Activated naive CD4-positive, alpha-beta T cell treated with anti-CD3 and anti-CD28 coated beads, Interleukin-2, amount 10 ng/mL, durations not matched to agents 7 days and 5 days (primary cell): ENCODE measurements at regions not wholly inside any gene's neighbourhood (a gene's known extent, or its start where the extent isn't known, plus 50 kb on each side); places are given as distances from the start of the nearest gene placed in this dataset.
"Not testable (repeated sequence)": the region's sequence is repeated elsewhere in the genome, so short reads cannot be mapped to it uniquely, and the experiment has no call there.

ENCODE experiments used
- CTCF ChIA-PET: fragments of 350-600 bp; sonication (Branson Sonifier 250); formaldehyde crosslinking; loops from one replicate; lab custom pipeline; 2021; ENCODE audit warnings: antibody characterized with exemption; lab: Charles Lee
- DNase-seq: peaks from one replicate; pipeline ENCODE4 v3.0.0-alpha.2; 2020
- H3K27ac Mint-ChIP-seq: one replicate; pipeline ENCODE4 v1.8.0; 2021; ENCODE audit warnings: mild to moderate bottlenecking, moderate library complexity, mixed read lengths
- H3K27me3 Mint-ChIP-seq: one replicate; pipeline ENCODE4 v1.8.0; 2021; ENCODE audit warnings: mild to moderate bottlenecking, mixed read lengths
- H3K36me3 Mint-ChIP-seq: one replicate; pipeline ENCODE4 v1.8.0; 2021; ENCODE audit warnings: mixed read lengths
- H3K4me1 Mint-ChIP-seq: one replicate; pipeline ENCODE4 v1.8.0; 2021; ENCODE audit warnings: mixed read lengths
- H3K4me3 Mint-ChIP-seq: one replicate; pipeline ENCODE4 v1.8.0; 2021; ENCODE audit warnings: mild to moderate bottlenecking, moderate library complexity, mixed read lengths
- H3K9me3 Mint-ChIP-seq: one replicate; pipeline ENCODE4 v1.8.0; 2021; ENCODE audit warnings: mixed read lengths

- H3K9me3 Mint-ChIP-seq, H3K4me3 Mint-ChIP-seq, DNase-seq, H3K27me3 Mint-ChIP-seq, H3K4me1 Mint-ChIP-seq, H3K36me3 Mint-ChIP-seq, H3K27ac Mint-ChIP-seq, CTCF ChIA-PET: not testable (repeated sequence)
Measured at GRCh38 chr2:91503959-91504741, 2812.7 kb downstream of the RPIA start.

GRCh38 chr2:91508816-91509215, 2817.3 kb downstream of the RPIA start:
- CTCF ChIA-PET, DNase-seq, H3K27ac Mint-ChIP-seq, H3K36me3 Mint-ChIP-seq, H3K9me3 Mint-ChIP-seq, H3K4me1 Mint-ChIP-seq, H3K27me3 Mint-ChIP-seq, H3K4me3 Mint-ChIP-seq: not testable (repeated sequence)

GRCh38 chr2:91509276-91509675, 2817.8 kb downstream of the RPIA start:
- CTCF ChIA-PET, H3K4me3 Mint-ChIP-seq, H3K27me3 Mint-ChIP-seq, DNase-seq, H3K36me3 Mint-ChIP-seq, H3K4me1 Mint-ChIP-seq, H3K27ac Mint-ChIP-seq, H3K9me3 Mint-ChIP-seq: not testable (repeated sequence)

- H3K4me3 Mint-ChIP-seq, DNase-seq, H3K9me3 Mint-ChIP-seq, H3K4me1 Mint-ChIP-seq, H3K27me3 Mint-ChIP-seq, H3K27ac Mint-ChIP-seq, H3K36me3 Mint-ChIP-seq, CTCF ChIA-PET: not testable (repeated sequence)
Measured at GRCh38 chr2:91511166-91511565, 2819.7 kb downstream of the RPIA start.

GRCh38 chr2:91515966-91516365, 2824.5 kb downstream of the RPIA start:
- H3K27me3 Mint-ChIP-seq, H3K36me3 Mint-ChIP-seq, H3K9me3 Mint-ChIP-seq, DNase-seq, CTCF ChIA-PET, H3K27ac Mint-ChIP-seq, H3K4me3 Mint-ChIP-seq, H3K4me1 Mint-ChIP-seq: not testable (repeated sequence)

- H3K27me3 Mint-ChIP-seq, H3K9me3 Mint-ChIP-seq, H3K4me1 Mint-ChIP-seq, H3K4me3 Mint-ChIP-seq, H3K36me3 Mint-ChIP-seq, CTCF ChIA-PET, H3K27ac Mint-ChIP-seq, DNase-seq: not testable (repeated sequence)
Measured at GRCh38 chr2:91516669-91517068, 2825.2 kb downstream of the RPIA start.

- H3K36me3 Mint-ChIP-seq, H3K9me3 Mint-ChIP-seq, CTCF ChIA-PET, DNase-seq, H3K27ac Mint-ChIP-seq, H3K27me3 Mint-ChIP-seq, H3K4me3 Mint-ChIP-seq, H3K4me1 Mint-ChIP-seq: not testable (repeated sequence)
Measured at GRCh38 chr2:91517846-91518245, 2826.4 kb downstream of the RPIA start.

GRCh38 chr2:91518361-91518981, 2827.0 kb downstream of the RPIA start:
- CTCF ChIA-PET, H3K27me3 Mint-ChIP-seq, H3K9me3 Mint-ChIP-seq, H3K4me1 Mint-ChIP-seq, H3K27ac Mint-ChIP-seq, H3K36me3 Mint-ChIP-seq, H3K4me3 Mint-ChIP-seq, DNase-seq: not testable (repeated sequence)

- H3K4me3 Mint-ChIP-seq, CTCF ChIA-PET, H3K4me1 Mint-ChIP-seq, H3K9me3 Mint-ChIP-seq, H3K27me3 Mint-ChIP-seq, H3K27ac Mint-ChIP-seq, H3K36me3 Mint-ChIP-seq, DNase-seq: not testable (repeated sequence)
Measured at GRCh38 chr2:91519359-91519758, 2827.9 kb downstream of the RPIA start.

GRCh38 chr2:91519914-91520313, 2828.4 kb downstream of the RPIA start:
- H3K9me3 Mint-ChIP-seq, H3K27me3 Mint-ChIP-seq, CTCF ChIA-PET, H3K27ac Mint-ChIP-seq, H3K36me3 Mint-ChIP-seq, H3K4me1 Mint-ChIP-seq, H3K4me3 Mint-ChIP-seq, DNase-seq: not testable (repeated sequence)

GRCh38 chr2:91520523-91520922, 2829.1 kb downstream of the RPIA start:
- H3K9me3 Mint-ChIP-seq, CTCF ChIA-PET, H3K4me3 Mint-ChIP-seq, DNase-seq, H3K27me3 Mint-ChIP-seq, H3K4me1 Mint-ChIP-seq, H3K36me3 Mint-ChIP-seq, H3K27ac Mint-ChIP-seq: not testable (repeated sequence)

GRCh38 chr2:91520972-91521535, 2829.6 kb downstream of the RPIA start:
- H3K36me3 Mint-ChIP-seq, H3K4me3 Mint-ChIP-seq, H3K27me3 Mint-ChIP-seq, H3K9me3 Mint-ChIP-seq, H3K4me1 Mint-ChIP-seq, CTCF ChIA-PET, DNase-seq, H3K27ac Mint-ChIP-seq: not testable (repeated sequence)

- H3K27ac Mint-ChIP-seq, H3K4me3 Mint-ChIP-seq, H3K4me1 Mint-ChIP-seq, CTCF ChIA-PET, H3K9me3 Mint-ChIP-seq, H3K27me3 Mint-ChIP-seq, H3K36me3 Mint-ChIP-seq, DNase-seq: not testable (repeated sequence)
Measured at GRCh38 chr2:91521944-91522343, 2830.5 kb downstream of the RPIA start.

- H3K9me3 Mint-ChIP-seq, H3K27ac Mint-ChIP-seq, H3K4me3 Mint-ChIP-seq, H3K27me3 Mint-ChIP-seq, H3K4me1 Mint-ChIP-seq, H3K36me3 Mint-ChIP-seq, DNase-seq, CTCF ChIA-PET: not testable (repeated sequence)
Measured at GRCh38 chr2:91522877-91523276, 2831.4 kb downstream of the RPIA start.

- CTCF ChIA-PET, DNase-seq, H3K36me3 Mint-ChIP-seq, H3K4me1 Mint-ChIP-seq, H3K27ac Mint-ChIP-seq, H3K4me3 Mint-ChIP-seq, H3K9me3 Mint-ChIP-seq, H3K27me3 Mint-ChIP-seq: not testable (repeated sequence)
Measured at GRCh38 chr2:91523751-91524150, 2832.3 kb downstream of the RPIA start.
